GM18873 (cell line): ENCODE measurements at regions not wholly inside any gene's neighbourhood (a gene's known extent, or its start where the extent isn't known, plus 50 kb on each side); places are given as distances from the start of the nearest gene placed in this dataset.

Source experiments
- ATAC-seq: cut with Tn5 transposase; IDR thresholded peaks from one replicate; pipeline ENCODE4 v1.9.1; 2021; ENCODE audit warnings: mild to moderate bottlenecking, moderate library complexity, moderate number of reproducible peaks; ENCODE audit not compliant: unreplicated experiment, low FRiP score

DNA sequence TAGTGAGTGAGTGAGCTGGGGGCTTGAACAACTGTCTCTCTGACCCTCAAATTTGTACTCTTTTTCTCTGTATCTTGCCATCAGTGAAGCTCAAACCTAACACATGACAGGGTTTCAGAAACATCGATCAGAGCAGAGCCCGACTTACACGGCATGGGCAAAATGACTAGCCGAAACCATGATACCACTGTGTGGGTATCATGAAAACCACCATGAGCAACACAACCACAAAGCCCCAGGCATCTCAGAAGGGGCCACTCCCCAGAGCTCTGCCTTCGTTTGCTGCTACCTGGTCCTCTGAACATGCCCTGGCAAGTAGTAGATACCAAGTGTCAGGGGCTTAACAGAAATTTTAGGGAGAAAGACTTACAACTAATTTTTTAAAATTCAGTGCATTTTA, 308.5 kb downstream of the WDR11 start:
- ATAC-seq = no peak

GRCh38 chr10:121165276-121165675, 314.1 kb downstream of the WDR11 start:
- no peak for ATAC-seq

DNA sequence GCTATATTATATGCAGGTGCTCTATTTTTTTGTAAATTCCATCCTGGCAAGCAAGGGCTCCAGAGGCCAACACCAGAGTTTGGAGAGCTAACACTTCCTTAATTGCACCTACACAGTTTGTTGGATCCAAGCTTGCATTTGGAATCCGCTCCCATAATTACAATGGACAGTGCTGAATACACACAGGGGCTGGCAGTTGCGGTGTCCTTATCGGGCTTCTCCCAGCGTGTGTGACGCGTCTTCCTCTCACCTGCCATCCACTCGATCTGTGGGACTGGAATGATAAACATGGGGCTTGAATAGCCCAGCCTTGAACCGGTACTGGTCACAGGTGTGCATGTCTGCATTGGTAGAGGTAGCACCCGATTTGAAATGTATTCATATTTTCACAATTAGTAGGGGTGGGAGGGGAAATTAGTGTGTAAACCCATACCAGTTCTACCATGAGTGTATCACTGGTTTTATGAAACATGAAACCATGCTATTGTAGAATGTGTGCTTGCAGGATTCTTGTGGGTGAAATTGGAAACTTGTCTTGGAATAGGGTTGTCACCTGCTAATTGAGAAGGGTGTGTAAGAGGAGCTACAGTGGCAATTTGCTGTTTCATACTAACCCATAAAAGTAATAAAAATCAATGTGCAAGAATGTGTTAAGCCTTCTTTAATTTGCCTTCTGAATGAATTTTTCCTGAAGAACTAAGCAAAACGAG, 316.5 kb downstream of the WDR11 start:
- ATAC-seq = no peak

- ATAC-seq = no peak
Observed at GRCh38 chr10:121168545-121169216, 317.5 kb downstream of the WDR11 start.

GRCh38 chr10:121169406-121169805, 318.2 kb downstream of the WDR11 start:
- ATAC-seq = no peak

DNA sequence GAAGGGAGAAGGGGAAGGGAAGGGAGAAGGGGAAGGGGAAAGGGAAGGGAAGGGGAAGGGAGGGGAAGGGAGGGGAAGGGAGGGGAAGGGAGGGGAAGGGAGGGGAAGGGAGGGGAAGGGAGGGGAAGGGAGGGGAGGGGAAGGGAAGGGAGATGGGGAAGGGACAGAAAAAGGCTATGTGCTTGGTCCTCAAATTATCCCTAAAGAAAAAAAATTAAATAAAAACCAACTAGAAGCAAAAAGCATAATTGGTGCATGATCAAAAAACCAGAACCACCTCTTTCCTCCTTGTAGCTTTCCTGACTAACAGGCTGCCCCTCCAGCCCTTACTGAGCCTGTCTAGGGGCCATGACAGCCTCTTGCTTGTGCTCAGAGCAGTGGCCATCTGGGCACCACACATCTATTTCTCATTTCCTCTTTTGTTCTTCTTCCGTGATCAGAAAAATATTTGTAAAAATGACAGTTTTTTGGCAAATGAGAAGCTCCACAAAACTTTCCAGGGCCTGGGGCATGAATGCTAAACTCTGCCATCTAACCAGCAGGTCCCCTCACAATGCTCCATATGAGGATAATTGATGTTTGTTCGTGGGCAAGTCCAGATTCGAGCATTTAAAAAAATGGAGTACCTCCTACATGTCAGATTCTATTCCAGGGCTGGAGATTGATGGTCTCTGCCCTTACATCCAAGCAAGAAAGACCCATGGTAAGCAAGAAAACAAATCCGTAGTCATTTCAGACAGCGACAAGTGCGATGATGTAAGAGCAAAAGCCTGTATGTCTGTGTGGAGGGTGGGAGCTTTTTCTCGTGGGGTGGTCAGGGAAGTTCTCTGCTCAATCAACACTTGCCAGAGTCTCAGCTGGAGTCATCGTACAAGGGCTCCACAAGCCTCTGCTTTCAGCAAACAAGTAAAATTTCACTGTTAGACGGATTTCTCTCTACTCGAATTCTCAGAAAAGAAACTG, 320.9 kb downstream of the WDR11 start:
- ATAC-seq = no peak

DNA sequence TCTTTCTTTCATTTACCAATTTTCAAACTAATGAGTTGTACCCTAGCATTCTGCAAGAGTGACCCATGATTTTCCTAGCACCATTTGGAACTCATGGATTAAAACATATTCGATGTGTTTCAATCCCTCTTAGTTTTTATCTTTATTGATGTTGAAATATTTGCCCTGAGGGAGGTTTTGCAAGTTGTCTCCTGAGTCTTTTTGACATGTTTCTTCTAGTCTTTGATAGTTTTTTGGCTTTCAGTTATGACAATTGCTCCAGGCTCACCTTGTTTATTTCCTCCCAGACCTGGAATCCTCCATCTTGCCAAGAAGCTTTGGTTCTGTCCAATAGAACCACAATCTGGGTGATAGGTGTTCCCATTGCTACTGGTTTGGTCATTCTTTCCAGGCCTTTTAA, 327.8 kb downstream of the WDR11 start:
- ATAC-seq = no peak

DNA sequence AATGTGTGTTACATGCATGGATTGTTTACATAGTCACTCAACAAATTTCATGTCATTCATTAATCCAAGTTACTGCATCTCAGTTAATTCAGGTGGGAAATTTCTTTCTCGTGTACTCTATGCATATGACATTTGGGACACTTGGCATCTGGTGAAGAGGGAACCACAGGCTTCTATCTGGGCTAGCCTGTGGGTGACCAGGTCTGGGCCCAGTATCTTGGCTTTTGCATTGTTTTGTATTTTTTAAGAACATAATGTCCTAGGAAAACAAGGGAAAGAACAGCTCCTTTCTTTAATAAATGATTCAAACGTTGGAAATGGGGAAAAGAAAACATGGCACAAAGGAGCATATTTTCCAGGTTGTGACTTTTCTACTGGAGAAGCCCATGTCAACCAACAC, 331.1 kb downstream of the WDR11 start:
- no peak for ATAC-seq

GRCh38 chr10:121183236-121183635, 332.1 kb downstream of the WDR11 start:
- no peak for ATAC-seq

DNA sequence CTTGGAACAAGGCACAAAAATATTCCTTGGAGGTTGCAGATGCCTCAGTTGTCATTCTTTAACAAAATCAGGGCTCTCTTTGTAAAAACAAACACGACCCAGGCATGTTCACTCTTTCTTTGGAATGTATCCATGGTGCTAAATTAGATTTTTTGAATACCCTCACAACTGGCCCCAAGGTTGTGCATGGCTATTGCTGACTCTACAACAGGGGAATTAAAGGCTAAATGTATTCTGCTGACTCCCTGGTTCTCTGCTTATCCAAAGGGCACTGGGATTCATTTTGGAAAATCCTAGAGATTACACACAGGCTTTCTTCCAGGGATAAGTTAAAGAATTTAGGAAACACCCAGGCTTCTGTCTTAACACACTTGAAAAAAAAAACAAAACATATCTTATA, 332.5 kb downstream of the WDR11 start:
- no peak for ATAC-seq

DNA sequence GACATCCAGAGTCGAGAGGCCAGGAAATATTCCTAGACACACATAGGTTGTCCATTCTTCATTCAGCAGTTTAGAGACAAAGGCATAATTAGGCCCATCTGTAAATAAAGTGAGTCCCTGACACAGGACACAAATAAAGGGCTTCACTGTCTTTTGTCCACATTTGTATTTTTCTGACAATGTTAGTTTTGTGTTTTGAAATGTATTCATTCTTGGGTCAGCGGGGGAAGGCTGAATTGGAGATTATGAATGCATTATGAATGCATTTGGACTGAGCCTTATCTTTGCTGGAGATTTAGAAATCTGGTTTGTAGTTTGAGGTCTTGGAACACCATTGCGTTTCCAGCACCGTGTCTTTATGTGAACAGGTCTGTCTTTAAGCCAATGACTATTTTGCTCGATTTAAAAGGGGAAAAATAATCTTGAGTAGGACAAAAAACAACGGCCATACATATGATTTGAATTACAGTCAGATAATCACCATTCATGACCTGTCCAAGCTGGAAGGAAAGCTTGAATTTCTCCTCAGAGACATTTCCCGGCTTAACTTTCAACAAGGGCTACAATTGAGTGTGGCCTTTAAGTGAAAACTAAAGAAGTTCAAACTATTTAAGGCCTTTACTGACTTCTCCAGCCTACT, 334.8 kb downstream of the WDR11 start:
- no peak for ATAC-seq

DNA sequence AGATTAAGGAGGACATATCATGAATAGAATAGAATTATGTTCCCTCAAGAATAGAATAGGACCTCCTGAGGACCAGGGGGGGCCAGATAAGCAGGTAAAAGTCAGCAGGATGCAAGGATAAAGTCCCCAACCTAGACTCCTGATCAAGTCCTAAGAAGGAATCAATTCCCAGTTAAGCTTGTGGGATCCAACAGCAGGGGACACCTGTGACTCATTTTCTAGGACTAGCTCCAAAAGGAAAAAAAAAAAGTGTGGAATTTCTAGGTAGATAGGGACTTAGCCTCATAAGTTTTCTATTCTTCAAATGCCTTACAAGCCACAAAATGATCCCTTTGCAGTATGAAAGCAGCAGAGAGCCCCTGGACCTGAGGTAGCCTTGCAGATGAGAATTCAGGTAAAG, 336.2 kb downstream of the WDR11 start:
- ATAC-seq = no peak

- no peak for ATAC-seq
Observed at GRCh38 chr10:121188005-121188404, 336.8 kb downstream of the WDR11 start.

DNA sequence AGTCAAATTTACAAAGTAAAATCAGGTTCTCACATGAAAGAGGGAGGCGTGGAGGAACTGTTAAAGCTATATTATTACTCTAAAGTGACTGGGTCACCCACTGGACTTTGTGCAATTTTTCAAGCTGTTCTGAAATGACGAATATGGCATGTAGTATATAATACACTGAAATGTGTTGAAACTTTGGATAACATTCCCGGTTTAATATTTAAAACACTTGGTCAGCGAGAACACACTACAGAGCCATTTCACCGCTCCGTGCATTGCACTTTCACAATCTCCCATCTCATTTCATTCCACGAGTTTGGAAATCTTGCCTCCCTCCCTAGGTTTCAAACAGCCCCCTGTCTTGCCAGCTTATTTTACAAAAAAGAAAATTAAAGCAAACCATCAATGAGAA, 337.9 kb downstream of the WDR11 start:
- no peak for ATAC-seq

DNA sequence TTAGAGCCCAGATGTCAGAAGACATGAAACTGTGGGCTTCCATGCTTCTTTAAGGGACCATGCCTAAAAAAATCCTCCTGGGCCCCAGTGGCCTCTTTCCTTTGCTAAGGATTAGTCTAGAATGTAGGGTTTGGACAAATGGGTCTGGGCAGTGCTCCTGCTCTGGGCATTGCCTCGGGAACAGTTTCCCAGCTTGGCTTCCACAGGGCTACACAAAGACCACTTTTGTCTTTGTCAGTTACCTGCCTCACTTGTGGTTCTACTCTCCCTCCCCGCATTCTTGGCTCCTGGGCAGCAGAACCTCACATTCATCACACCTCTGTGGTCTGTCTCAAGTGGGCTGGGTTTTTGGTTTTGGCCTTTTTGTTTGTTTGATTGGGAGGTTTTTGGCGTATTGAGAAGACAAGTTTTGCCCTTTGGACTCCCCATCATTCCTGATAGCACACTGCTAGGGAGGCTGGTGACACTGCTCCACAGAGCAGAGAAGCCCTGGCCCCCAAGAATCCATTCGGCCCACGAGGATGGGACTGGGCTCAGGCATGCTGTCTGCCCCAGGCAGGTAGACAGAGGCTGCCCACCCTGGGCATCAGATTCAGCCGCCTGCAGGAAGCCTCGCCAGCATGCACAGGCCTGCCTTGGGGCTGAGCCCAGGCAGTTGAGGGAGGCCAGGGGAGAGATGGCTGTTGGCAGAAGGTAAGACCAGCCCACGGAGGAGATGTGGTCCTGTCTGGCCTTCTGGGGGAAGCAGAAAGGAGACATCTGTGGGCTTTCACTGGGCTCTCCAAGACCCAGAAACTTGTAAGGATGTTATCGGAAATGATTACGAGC, 343.7 kb downstream of the WDR11 start:
- ATAC-seq = no peak

GRCh38 chr10:121195524-121195910, 344.4 kb downstream of the WDR11 start:
- ATAC-seq = no peak

DNA sequence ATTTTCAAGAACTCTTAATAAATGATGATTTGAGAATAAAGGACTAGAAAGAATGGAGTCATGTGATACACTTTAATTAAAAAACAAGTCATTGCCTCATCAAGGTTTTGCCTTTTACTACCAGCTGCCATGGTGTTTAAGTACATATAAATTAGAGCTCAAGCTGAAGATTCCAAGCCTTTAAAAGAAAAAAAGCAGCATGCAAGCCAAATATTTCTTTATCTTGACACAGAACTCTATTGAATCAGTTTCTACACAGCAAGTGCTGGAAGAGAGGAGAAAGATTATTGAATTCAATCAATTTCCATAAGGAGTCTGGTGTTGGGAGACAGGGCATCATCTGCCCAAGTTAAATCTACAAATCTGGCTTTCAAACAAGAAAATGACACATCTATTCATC, 347.9 kb downstream of the WDR11 start:
- no peak for ATAC-seq

- no peak for ATAC-seq
Observed at GRCh38 chr10:121205625-121206024, 354.5 kb downstream of the WDR11 start.

DNA sequence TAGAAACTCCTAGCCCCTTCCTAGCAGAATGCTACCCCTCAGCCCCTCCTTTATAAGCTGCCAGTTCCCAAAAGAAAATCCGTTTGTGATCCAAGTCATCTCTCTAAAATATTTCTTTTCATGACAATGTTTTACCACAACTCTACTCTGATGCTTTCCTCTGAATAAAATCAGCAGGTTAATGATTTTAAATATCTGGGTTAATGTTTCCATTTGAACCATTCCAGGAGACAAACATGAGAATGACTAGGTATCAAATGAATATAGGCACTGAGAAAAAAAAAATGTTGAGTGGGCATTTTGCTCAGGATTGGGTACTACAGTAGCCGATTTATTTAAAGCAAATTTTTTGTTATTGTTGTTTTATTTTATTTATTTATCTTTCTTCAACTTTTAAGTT, 360.3 kb downstream of the WDR11 start:
- ATAC-seq = no peak

DNA sequence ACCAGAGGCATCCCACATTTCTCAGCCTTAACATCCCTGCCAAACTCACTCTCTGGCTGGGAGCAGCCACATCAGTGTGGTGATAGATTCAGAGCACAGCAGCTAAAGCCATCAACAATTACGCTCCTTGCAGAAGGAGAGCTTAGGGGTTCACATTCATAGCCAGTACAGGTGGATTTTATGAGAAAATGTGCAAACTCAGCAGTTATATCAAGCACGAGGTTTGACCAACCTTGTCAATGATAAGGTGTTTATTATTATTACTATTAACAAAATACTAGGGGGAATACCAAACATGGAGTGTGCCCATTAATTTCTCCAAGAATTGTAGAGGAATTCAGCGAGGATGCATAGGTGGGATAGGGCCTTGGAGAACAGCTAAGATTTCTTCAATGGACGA, 362.3 kb downstream of the WDR11 start:
- ATAC-seq = no peak
